Stimulated activated CD8-positive, alpha-beta memory T cell treated with anti-CD3 and anti-CD28 coated beads, Interleukin-2, amount 100 ng/mL, for 1 hour (primary cell): ENCODE measurements at regions not wholly inside any gene's neighbourhood (a gene's known extent, or its start where the extent isn't known, plus 50 kb on each side); places are given as distances from the start of the nearest gene placed in this dataset.

Experiments
- DNase-seq, 2 donors: peaks; one replicate each; pipeline ENCODE4 v3.0.0-alpha.2; 2020; ENCODE audit warnings: low read depth in 2 of 2

GRCh38 chr5:159536166-159536565 lies 205.9 kb upstream of the IL12B start:
- no peak for DNase-seq

GRCh38 chr5:159536646-159537045 lies 206.4 kb upstream of the IL12B start:
- DNase-seq, result no peak

GRCh38 chr5:159539678-159540077 lies 209.4 kb upstream of the IL12B start:
- DNase-seq, result no peak

GRCh38 chr5:159543326-159543725 lies 213.0 kb upstream of the IL12B start:
- DNase-seq, result no peak

GRCh38 chr5:159545156-159545555 lies 214.9 kb upstream of the IL12B start:
- DNase-seq, result no peak

GRCh38 chr5:159547466-159548195 lies 217.3 kb upstream of the IL12B start:
- no peak for DNase-seq

GRCh38 chr5:159548517-159548916 lies 218.2 kb upstream of the IL12B start:
- no peak for DNase-seq

GRCh38 chr5:159549046-159549445 lies 218.8 kb upstream of the IL12B start:
- DNase-seq, result no peak

- no peak for DNase-seq
Measured at GRCh38 chr5:159550951-159551350, 220.7 kb upstream of the IL12B start.

GRCh38 chr5:159552751-159553150 lies 222.5 kb upstream of the IL12B start:
- DNase-seq, result no peak

- DNase-seq, result no peak
Measured at GRCh38 chr5:159553792-159554191, 223.5 kb upstream of the IL12B start.

GRCh38 chr5:159555084-159555483 lies 224.8 kb upstream of the IL12B start:
- no peak for DNase-seq

- DNase-seq, result no peak
Measured at GRCh38 chr5:159559337-159559736, 229.1 kb upstream of the IL12B start.

- no peak for DNase-seq
Measured at GRCh38 chr5:159560088-159560487, 229.8 kb upstream of the IL12B start.

GRCh38 chr5:159564031-159564430 lies 233.7 kb upstream of the IL12B start:
- no peak for DNase-seq

- no peak for DNase-seq
Measured at GRCh38 chr5:159566832-159567231, 236.5 kb upstream of the IL12B start.

GRCh38 chr5:159567461-159567860 lies 237.2 kb upstream of the IL12B start:
- DNase-seq, result no peak

GRCh38 chr5:159571501-159572244 lies 241.4 kb upstream of the IL12B start:
- no peak for DNase-seq

- DNase-seq, result no peak
Measured at GRCh38 chr5:159576902-159577301, 246.6 kb upstream of the IL12B start.

GRCh38 chr5:159581502-159582249 lies 251.4 kb upstream of the IL12B start:
- no peak for DNase-seq

GRCh38 chr5:159582756-159583541 lies 252.7 kb upstream of the IL12B start:
- no peak for DNase-seq

- no peak for DNase-seq
Measured at GRCh38 chr5:159586921-159587320, 256.6 kb upstream of the IL12B start.
